ENCODE measurements at regions not wholly inside any gene's neighbourhood (a gene's known extent, or its start where the extent isn't known, plus 50 kb on each side); places are given as distances from the start of the nearest gene placed in this dataset.

- peak overlapping the region; percentile 64 for H3K4me2 ChIP-seq
- no peak overlapping the region for H3K27ac ChIP-seq (ENCODE audit: low read depth)
- peak overlapping the region; percentile 61 for H2AFZ ChIP-seq
- H3F3A ChIP-seq (replicated peaks; ENCODE audit: low read depth): peaks cover 3% of the 10 kb centered on the region; the same call in 1 of the 2 replicates
- no peaks in the 10 kb centered on the region for H3K79me2 ChIP-seq (replicated peaks; ENCODE audit: insufficient read depth)
- H3K27me3 ChIP-seq (ENCODE audit: insufficient read depth): no peaks in the 10 kb centered on the region
- no peaks in the 10 kb centered on the region for H4K20me1 ChIP-seq (replicated peaks; ENCODE audit: insufficient read depth)
- H3K9me3 Mint-ChIP-seq: no peaks in the 10 kb centered on the region
- no peaks in the 10 kb centered on the region for H3K36me3 Mint-ChIP-seq (ENCODE audit: low read depth)
- H3K36me3 ChIP-seq (ENCODE audit: insufficient read depth): no peaks in the 10 kb centered on the region
- H3K4me3 Mint-ChIP-seq: peak overlapping the region; percentile 8; the same call in 1 of the 3 replicates
- peaks cover 51% of the 10 kb centered on the region for H3K4me1 Mint-ChIP-seq
- H3K4me1 ChIP-seq (ENCODE audit: insufficient read depth): peaks cover 28% of the 10 kb centered on the region
- H3K27me3 Mint-ChIP-seq (ENCODE audit: insufficient read depth, low read depth, poor library complexity): peaks cover 21% of the 10 kb centered on the region
- no peak overlapping the region for H3K27ac Mint-ChIP-seq
- ATAC-seq (peak; percentile 13; the same call in 1 of the 3 replicates), DNase-seq (ENCODE audit: low spot score) (no peak)
- no peaks in the 10 kb centered on the region for H3K9me2 ChIP-seq (ENCODE audit: insufficient read depth)
- TF ChIP-seq CREB1 (CRISPR knock-in tag; IDR thresholded peaks at IDR 0.05; ENCODE audit: low read depth) (no peak), EZH2 (IDR thresholded peaks at IDR 0.05; ENCODE audit: low read depth, unreplicated experiment) (no peak), POLR2AphosphoS5 (IDR thresholded peaks at IDR 0.05; ENCODE audit: low read depth) (no peak), EZH2phosphoT487 (IDR thresholded peaks at IDR 0.05; ENCODE audit: unreplicated experiment) (no peak), JUNB (IDR thresholded peaks at IDR 0.05; ENCODE audit: unreplicated experiment) (no peak), CTCF (conservative IDR thresholded peaks at IDR 0.05; ENCODE audit: low read depth in 2 of 2) (no peak), REST (IDR thresholded peaks at IDR 0.05; ENCODE audit: unreplicated experiment) (no peak), ZNF331 (CRISPR knock-in tag; IDR thresholded peaks at IDR 0.05; ENCODE audit: low read depth) (no peak), STAT1 (IDR thresholded peaks at IDR 0.05; ENCODE audit: unreplicated experiment) (no peak), ZNF462 (CRISPR knock-in tag; IDR thresholded peaks at IDR 0.05) (no peak)
- H3K4me3 ChIP-seq: no peak overlapping the region
These were observed 123.9 kb upstream of the ZFHX3 start for GRCh38 chr16:73171901-73172240.
